MCF 10A (cell line): ENCODE measurements at regions not wholly inside any gene's neighbourhood (a gene's known extent, or its start where the extent isn't known, plus 50 kb on each side); places are given as distances from the start of the nearest gene placed in this dataset.

Source experiments
- BruUV-seq: library from RNA; stranded (reverse); fragments of 400-500 nt; replicated peaks from 2 replicates; lab custom pipeline; 2021; lab: Mats Ljungman, UMichigan
- CTCF ChIA-PET: fragments of 300-600 bp; sonication (Branson Sonifier 250); formaldehyde crosslinking; extraction: SDS; loops from one replicate; lab custom pipeline; 2021; ENCODE audit warnings: antibody characterized with exemption, inconsistent platforms; lab: Yijun Ruan, JAX
- POLR2A ChIA-PET: fragments of 300-600, 350-650 bp; sonication (Branson Sonifier 250); formaldehyde crosslinking; extraction: SDS; loops from one replicate; lab custom pipeline; 2020; ENCODE audit warnings: antibody characterized with exemption, inconsistent platforms; lab: Yijun Ruan, JAX
- DNase-seq: peaks from one replicate; pipeline ENCODE4 v3.0.0-alpha.2; 2018; ENCODE audit not compliant: unreplicated experiment
- H3K27ac Mint-ChIP-seq: one replicate; pipeline ENCODE4 v1.8.0; 2022; ENCODE audit warnings: mild to moderate bottlenecking, low read depth, mixed read lengths; ENCODE audit not compliant: unreplicated experiment
- H3K27me3 Mint-ChIP-seq: one replicate; pipeline ENCODE4 v1.8.0; 2022; ENCODE audit warnings: mixed read lengths; ENCODE audit not compliant: insufficient read depth, unreplicated experiment
- H3K36me3 Mint-ChIP-seq: one replicate; pipeline ENCODE4 v1.8.0; 2022; ENCODE audit warnings: mild to moderate bottlenecking, moderate library complexity, mixed read lengths; ENCODE audit not compliant: insufficient read depth, unreplicated experiment
- H3K4me1 Mint-ChIP-seq: one replicate; pipeline ENCODE4 v1.8.0; 2022; ENCODE audit warnings: mixed read lengths; ENCODE audit not compliant: insufficient read depth, unreplicated experiment
- H3K4me3 Mint-ChIP-seq: one replicate; pipeline ENCODE4 v1.8.0; 2022; ENCODE audit warnings: mild to moderate bottlenecking, moderate library complexity, mixed read lengths; ENCODE audit not compliant: unreplicated experiment
- H3K9me3 Mint-ChIP-seq: one replicate; pipeline ENCODE4 v1.8.0; 2022; ENCODE audit warnings: mixed read lengths; ENCODE audit not compliant: unreplicated experiment
- CTCF ChIP-seq: fragments of 200-600 bp; IDR thresholded peaks from one replicate; pipeline ENCODE4 v1.8.0; 2022; ENCODE audit warnings: antibody characterized with exemption, mild to moderate bottlenecking; ENCODE audit not compliant: unreplicated experiment
- intact Hi-C: fragments of 100-400 bp; cut with micrococcal nuclease; formaldehyde crosslinking; loops from 2 replicates; pipeline ENCODE4 v1.14.1; 2022

- no peaks in the 10 kb centered on the region for H3K9me3 Mint-ChIP-seq
- H3K36me3 Mint-ChIP-seq = peaks cover 4% of the 10 kb centered on the region
- H3K27me3 Mint-ChIP-seq = no peaks in the 10 kb centered on the region
- no peak overlapping the region for H3K4me3 Mint-ChIP-seq
- no TSS peak for BruUV-seq
- ChIA-PET POLR2A (no interaction called here), CTCF (interaction anchor here (0.7 kb wide), 1 partner anchor 171 kb away, joined by 3 read pairs; no protein-coding TSS in a partner anchor)
- no peak for DNase-seq
- intact Hi-C loops = no loop called here
- H3K4me1 Mint-ChIP-seq = no peaks in the 10 kb centered on the region
- no peak for TF ChIP-seq CTCF
- H3K27ac Mint-ChIP-seq = no peak overlapping the region
Measured at GRCh38 chr5:61800450-61800849, 468.4 kb downstream of the ZSWIM6 start.

GRCh38 chr5:61801174-61801573 lies 469.1 kb downstream of the ZSWIM6 start:
- intact Hi-C loops = no loop called here
- POLR2A ChIA-PET = no interaction called here
- H3K4me3 Mint-ChIP-seq = no peak overlapping the region
- H3K27me3 Mint-ChIP-seq = no peaks in the 10 kb centered on the region
- no TSS peak for BruUV-seq
- peaks cover 4% of the 10 kb centered on the region for H3K36me3 Mint-ChIP-seq
- H3K27ac Mint-ChIP-seq = no peak overlapping the region
- H3K4me1 Mint-ChIP-seq = no peaks in the 10 kb centered on the region
- no peaks in the 10 kb centered on the region for H3K9me3 Mint-ChIP-seq
- CTCF ChIA-PET = interaction anchor here (0.7 kb wide), 1 partner anchor 172 kb away, joined by 3 read pairs; no protein-coding TSS in a partner anchor
- DNase-seq = no peak
- no peak for TF ChIP-seq CTCF

DNA sequence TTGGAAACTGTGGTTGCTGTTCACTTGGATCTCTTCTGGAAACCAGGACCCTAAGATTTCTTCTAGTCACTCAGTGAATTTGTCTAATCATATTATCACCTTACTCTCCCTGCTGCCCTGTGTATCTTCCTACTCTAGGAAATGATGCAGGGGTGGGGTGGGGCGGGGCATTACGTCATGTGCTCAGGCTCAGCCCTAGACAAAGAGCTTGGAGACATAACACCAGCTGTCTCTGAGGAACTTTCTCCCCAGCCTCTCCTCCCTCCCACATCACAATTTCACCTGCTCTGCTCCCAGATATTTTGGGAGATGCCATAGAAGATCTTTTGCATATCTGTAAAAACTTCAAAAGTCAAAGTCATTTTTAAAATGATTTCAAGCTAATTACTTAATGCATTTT lies 470.4 kb downstream of the ZSWIM6 start:
- H3K9me3 Mint-ChIP-seq = no peaks in the 10 kb centered on the region
- peak; percentile 17 for DNase-seq
- CTCF ChIA-PET = interaction anchor here (0.6 kb wide), 1 partner anchor 287 kb away, joined by 4 read pairs; no protein-coding TSS in a partner anchor

GRCh38 chr5:61805101-61805500 lies 473.0 kb downstream of the ZSWIM6 start:
- ChIA-PET POLR2A (interaction anchor here (0.8 to 1.6 kb wide), 3 partner anchors 8 to 753 kb away, joined by 3 to 11 read pairs (median 3); no protein-coding TSS in a partner anchor), CTCF (interaction anchor here (0.8 to 1.6 kb wide), 4 partner anchors 12 to 845 kb away, joined by 3 to 8 read pairs (median 4); no protein-coding TSS in a partner anchor)
- TF ChIP-seq CTCF = no peak
- intact Hi-C loops = no loop called here
- BruUV-seq = no TSS peak
- no peaks in the 10 kb centered on the region for H3K9me3 Mint-ChIP-seq
- peaks cover 4% of the 10 kb centered on the region for H3K36me3 Mint-ChIP-seq
- no peaks in the 10 kb centered on the region for H3K27me3 Mint-ChIP-seq
- peak overlapping the region; percentile 90 for H3K27ac Mint-ChIP-seq
- H3K4me1 Mint-ChIP-seq = peaks cover 16% of the 10 kb centered on the region
- DNase-seq = peak; percentile 80
- no peak overlapping the region for H3K4me3 Mint-ChIP-seq

More for the DNA sequence above, 470.4 kb downstream of the ZSWIM6 start:
- POLR2A ChIA-PET = no interaction called here
- H3K27me3 Mint-ChIP-seq = no peaks in the 10 kb centered on the region
- H3K27ac Mint-ChIP-seq = no peak overlapping the region
- peaks cover 4% of the 10 kb centered on the region for H3K36me3 Mint-ChIP-seq
- no TSS peak for BruUV-seq
- TF ChIP-seq CTCF = no peak
- peaks cover 8% of the 10 kb centered on the region for H3K4me1 Mint-ChIP-seq
- no peak overlapping the region for H3K4me3 Mint-ChIP-seq
- intact Hi-C loops = no loop called here
